GM19328 (cell line): ENCODE measurements at regions not wholly inside any gene's neighbourhood (a gene's known extent, or its start where the extent isn't known, plus 50 kb on each side); places are given as distances from the start of the nearest gene placed in this dataset.
A peak's percentile ranks its signal among the peaks of the same experiment; 100 is the strongest.
"Not testable (repeated sequence)": the region's sequence is repeated elsewhere in the genome, so short reads cannot be mapped to it uniquely, and the experiment has no call there.

Experiments used
- ATAC-seq: cut with Tn5 transposase; IDR thresholded peaks from one replicate; pipeline ENCODE4 v1.9.1; 2021; ENCODE audit warnings: mild to moderate bottlenecking, moderate library complexity; ENCODE audit not compliant: unreplicated experiment

DNA sequence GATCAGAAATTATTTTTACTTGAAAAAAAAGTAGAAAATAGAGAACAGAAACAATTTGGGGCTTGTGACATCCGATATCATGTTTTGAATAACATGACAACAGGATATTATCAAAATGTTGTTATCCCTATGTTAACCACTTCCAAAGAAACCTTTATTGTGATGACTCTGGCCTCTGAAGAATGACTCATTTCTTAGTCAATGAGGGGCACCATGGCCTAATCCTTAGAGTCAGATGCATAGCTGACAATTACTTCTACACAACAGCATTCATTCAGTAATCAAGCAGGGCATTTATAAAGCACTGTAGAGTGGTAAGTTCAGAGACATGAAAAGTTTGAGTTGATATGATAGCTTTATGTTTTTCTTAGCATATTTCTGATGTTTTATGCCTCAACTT lies 703.0 kb downstream of the RNF144A start:
- ATAC-seq, result no peak

DNA sequence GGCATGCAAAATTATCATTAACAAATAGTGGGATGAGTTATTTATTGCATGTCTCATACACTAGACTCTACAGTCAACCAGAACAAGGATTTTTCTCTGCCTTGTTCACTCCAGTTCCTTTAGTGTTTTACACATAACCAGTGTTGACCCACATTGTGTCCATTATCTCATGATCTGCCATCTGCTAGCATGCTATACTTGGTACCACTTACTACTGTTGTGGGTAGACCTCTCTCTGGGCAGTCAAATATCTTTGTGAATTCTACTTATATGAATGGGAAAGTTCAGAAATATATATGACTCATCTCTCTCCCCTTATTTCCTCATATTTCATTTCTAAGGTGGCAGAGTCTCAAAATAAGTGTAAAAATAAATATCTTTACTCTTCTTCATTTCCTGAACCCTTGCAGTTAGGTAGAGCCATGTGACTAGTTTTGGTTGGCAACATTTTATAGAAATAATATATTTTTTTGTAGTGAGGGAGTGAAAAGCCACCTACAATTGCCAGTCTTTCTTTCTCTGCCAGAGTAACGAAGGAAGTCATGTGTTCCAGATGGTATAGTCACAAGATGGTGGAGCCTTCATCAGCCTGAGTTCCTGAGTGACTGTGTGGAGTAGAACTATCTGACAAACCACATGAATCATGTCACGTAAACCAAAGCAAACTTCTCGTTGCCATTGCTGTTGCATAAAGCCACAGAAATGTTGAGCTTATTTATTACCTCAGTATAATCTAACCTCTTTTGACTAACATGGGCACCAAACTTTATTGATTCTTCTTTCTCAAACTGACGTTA lies 704.0 kb downstream of the RNF144A start:
- ATAC-seq, result no peak

- no peak for ATAC-seq
Measured at GRCh38 chr2:7625392-7626138, 708.4 kb downstream of the RNF144A start.

DNA sequence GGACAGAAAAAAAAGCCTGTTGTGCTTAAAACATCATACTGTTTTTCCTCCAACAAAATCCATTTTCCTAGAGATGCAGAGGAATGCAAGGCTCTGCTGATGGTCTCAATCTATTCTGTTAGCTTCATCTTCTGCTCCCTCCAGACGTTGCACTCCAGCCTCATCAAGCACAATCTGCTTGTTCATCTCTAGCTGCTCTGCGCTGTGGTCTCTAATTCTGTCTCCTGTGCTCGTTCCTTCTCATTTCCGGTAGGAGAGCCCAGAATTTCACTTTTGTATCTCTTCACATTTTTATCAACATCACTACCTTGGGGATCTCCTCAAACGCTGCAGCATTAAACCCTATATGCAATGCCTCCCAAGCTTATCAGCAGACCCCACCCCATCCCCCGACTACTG lies 708.9 kb downstream of the RNF144A start:
- no peak for ATAC-seq

DNA sequence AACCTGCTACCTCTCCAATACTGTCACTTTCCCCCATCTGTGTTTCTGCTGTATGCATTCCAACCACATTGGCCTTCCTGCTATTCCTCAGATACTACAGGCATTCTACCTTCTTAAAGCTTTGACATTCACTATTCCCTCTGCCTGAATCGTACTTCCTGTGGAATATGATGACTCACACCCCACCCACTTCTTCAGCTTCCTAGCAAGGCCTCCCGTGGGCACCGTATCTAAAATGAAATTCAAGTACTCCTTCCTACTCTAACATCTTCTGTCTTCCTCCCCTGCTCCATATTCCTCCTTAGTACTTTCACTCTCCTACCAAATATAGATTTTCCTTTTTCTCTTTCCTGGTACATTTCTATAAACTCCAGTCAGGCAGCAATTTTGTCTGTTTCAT lies 710.4 kb downstream of the RNF144A start:
- no peak for ATAC-seq

GRCh38 chr2:7632420-7632819 lies 715.2 kb downstream of the RNF144A start:
- no peak for ATAC-seq

- ATAC-seq, result no peak
Measured at GRCh38 chr2:7633566-7634153, 716.4 kb downstream of the RNF144A start.

DNA sequence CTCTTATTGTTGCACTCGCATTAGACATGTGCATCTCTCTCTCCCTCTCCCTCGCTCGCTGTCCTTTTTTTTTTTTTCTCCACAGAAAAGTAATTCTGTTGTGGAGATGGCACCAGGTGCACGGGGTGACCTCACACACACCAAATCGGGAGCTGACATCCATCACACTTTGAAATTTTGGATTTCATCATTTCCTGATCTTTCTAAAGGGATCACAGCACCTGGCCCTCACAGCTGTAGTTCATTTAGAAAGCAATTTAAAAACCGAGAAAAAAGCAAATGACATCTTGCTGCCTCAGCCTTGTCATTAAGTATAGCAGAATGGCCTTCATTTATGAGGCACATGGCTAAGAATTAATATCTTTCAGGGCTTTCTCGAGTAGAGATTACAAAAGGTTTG lies 717.2 kb downstream of the RNF144A start:
- ATAC-seq, result no peak

DNA sequence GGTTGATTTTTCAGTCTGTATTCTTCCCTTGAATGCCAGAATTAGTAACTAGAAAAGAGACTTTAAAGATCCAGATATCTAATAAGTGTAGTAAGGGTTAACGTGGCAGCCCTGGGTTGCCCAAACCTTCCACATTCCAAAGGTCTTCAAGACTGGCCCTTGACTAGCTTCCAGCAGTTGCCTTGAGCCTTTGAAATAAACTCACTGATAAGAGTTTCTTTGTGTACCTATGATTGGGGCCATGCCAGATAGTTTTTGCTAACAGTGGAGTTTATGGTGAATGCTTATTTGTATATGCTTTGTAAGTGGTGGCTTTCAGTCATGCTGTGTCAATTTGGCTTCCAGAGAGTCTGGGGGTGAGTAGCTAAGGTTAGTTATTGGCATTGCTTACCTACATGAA lies 722.3 kb downstream of the RNF144A start:
- ATAC-seq, result no peak

- ATAC-seq, result not testable (repeated sequence)
Measured at GRCh38 chr2:7641272-7641671, 724.1 kb downstream of the RNF144A start.

DNA sequence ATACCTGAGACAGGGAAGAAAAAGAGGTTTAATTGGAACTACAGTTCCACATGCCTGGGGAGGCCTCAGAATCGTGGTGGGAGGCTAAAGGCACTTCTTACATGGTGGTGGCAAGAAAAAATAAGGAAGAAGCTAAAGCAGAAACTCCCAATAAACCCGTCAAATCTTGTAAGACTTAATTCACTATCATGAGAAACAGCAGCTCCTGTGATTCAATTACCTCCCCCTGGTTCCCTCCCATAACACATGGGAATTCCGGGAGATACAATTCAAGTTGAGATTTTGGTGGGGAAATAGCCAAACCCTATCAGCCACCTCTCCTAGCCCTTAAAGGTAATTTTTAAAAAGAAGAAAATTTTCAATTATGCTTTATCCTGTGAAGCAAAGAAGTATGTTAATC lies 728.8 kb downstream of the RNF144A start:
- no peak for ATAC-seq

DNA sequence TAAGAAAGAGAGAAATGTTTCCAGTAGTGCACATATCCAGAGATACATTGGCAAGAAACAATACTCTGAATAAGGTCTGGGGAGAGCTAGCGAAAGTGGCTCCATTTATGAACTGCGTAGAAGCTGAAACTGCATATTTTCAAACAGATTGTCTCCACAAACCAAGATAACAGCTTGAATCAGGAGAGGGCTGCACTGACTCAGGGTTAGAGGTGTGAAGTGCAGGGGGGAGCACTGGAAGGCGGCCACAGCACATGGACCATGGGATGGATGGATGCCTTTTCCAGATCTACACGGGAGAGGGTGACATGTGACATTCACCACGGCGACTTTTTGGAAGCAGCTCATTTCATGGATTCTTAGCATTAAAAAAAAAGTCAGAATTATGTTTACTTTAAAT lies 729.4 kb downstream of the RNF144A start:
- ATAC-seq, result no peak

DNA sequence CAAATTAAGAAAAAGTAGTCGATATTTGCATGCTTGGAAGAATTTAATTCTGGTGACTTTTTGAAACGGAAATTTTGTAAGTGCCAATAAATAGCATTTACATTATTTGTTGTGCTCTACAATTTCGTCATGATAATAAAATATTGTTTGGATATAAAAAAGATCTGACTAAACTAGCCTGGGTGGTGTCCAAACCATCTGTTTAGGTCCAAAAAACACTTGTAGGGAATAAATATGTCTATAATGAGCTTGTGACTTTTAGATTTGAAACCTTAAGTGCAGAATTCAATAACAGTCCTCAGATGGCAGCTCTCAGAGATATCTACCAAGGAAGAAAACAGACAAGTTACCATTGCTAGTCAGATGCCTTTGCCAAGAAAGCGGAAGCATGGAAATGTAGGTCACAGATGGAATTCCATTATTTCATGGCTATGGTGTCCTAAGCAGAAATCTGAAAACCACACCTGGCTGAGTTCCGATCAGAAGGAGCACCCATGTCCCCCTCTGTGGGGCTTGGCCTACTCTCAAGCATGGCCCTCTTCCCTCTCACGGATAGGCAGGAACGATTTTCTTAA lies 731.1 kb downstream of the RNF144A start:
- no peak for ATAC-seq

- no peak for ATAC-seq
Measured at GRCh38 chr2:7649461-7650228, 732.4 kb downstream of the RNF144A start.

DNA sequence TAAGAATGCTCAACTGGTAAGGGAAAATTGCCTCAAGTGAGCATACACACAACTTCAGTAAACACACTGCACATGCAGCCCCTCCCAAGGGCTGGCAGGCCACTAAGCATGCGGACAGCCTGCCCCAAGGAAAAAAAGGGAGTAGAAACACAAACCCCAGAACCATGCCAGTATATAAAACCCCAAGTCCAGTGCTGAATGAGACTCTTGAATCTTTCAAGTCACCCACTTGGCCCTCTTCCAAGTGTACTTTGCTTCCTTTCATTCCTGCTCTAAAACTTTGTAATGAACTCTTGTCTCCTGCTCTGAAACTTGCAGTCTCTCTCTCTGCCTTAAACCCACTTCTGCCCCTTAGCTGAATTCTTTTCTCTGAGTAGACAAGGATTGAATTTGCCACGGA lies 736.4 kb downstream of the RNF144A start:
- ATAC-seq, result no peak

DNA sequence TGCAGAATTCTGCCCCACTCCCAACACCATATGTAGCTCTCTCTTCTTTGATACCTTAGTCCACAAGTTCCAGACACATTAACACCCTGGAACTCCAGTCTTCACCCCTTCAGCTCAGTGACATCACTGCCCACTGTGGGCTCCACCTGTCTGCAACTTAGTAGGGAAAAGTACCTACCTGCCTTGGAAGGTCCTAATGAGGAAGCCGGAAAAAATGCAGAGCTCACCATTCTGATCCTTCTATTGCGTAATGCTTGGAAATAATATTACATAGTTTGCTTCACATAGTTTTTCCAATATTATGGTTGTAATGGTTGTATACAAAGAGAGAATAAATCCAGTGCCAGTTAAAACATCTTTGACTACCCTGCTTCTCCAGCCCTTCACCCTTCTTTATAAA lies 738.4 kb downstream of the RNF144A start:
- ATAC-seq, result no peak

DNA sequence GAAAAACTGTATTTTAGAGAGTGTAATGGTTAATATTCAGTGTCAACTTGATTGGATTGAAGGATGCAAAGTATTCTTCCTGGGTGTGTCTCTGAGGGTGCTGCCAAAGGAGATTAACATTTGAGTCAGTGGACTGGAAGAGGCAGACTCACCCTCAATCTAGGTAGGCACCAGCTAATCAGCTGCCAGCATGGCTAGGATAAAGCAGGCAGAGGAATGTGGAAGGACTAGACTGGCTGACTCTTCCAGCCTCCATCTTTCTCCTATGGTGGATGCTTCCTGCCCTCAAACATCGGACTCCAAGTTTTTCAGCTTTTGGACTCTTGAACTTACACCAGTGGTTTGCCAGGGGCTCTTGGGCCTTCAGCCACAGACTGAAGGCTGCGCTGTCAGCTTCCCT lies 740.3 kb downstream of the RNF144A start:
- ATAC-seq, result not testable (repeated sequence)

GRCh38 chr2:7658486-7658885 lies 741.3 kb downstream of the RNF144A start:
- no peak for ATAC-seq

- no peak for ATAC-seq
Measured at GRCh38 chr2:7660816-7661215, 743.6 kb downstream of the RNF144A start.

- no peak for ATAC-seq
Measured at GRCh38 chr2:7661502-7661901, 744.3 kb downstream of the RNF144A start.

GRCh38 chr2:7665880-7666279 lies 748.7 kb downstream of the RNF144A start:
- peak; percentile 70 for ATAC-seq
